SK-N-SH (cell line): ENCODE measurements at regions not wholly inside any gene's neighbourhood (a gene's known extent, or its start where the extent isn't known, plus 50 kb on each side); places are given as distances from the start of the nearest gene placed in this dataset.

Source experiments
- CTCF ChIA-PET: fragments of 300-600, 350-600 bp; formaldehyde crosslinking; extraction: SDS; loops from one replicate; lab custom pipeline; 2021; lab: Yijun Ruan, JAX
- POLR2A ChIA-PET: fragments of 350-600 bp; sonication (Branson Sonifier 250); formaldehyde crosslinking; extraction: SDS; loops from one replicate; lab custom pipeline; 2020; ENCODE audit warnings: antibody characterized with exemption, inconsistent platforms; lab: Yijun Ruan, JAX
- DNase-seq: peaks from one replicate; pipeline ENCODE4 v3.0.0; 2012
- H2AFZ ChIP-seq: fragments of 200-600 bp; sonication (generic); 2 replicates; pipeline ENCODE4 v1.8.1; 2016; ENCODE audit warnings: antibody characterized with exemption, mild to moderate bottlenecking, low read depth
- H3F3A ChIP-seq: fragments of 200-600 bp; sonication (generic); replicated peaks from 2 replicates; pipeline ENCODE3; 2016; ENCODE audit warnings: antibody characterized with exemption, mild to moderate bottlenecking; ENCODE audit not compliant: insufficient read depth
- H3K27ac ChIP-seq, 2 experiments: fragments of 200-500 bp in 1 of 2; fragments of 200-600 bp in 1 of 2; sonication (Bioruptor generic) in 1 of 2; sonication (generic), shearing (Covaris generic) in 1 of 2; 2 replicates each; pipeline versions ENCODE4 v1.5.1 to v1.6.1; 2014 to 2016; ENCODE audit warnings: low read depth in 2 of 2, inconsistent platforms in 1 of 2, low read length in 1 of 2, mild to moderate bottlenecking in 1 of 2, mixed read lengths in 1 of 2
- H3K27me3 ChIP-seq: fragments of 200-600 bp; sonication (generic), shearing (Covaris generic); 2 replicates; pipeline ENCODE4 v1.6.1; 2016; ENCODE audit warnings: mixed run types; ENCODE audit not compliant: insufficient read depth
- H3K36me3 ChIP-seq, 2 experiments: fragments of 200-500 bp in 1 of 2; fragments of 200-600 bp in 1 of 2; sonication (Bioruptor generic) in 1 of 2; sonication (generic) in 1 of 2; replicated peaks in 1 of 2; 2 replicates each; pipeline versions ENCODE3 to v1.5.1; 2014 to 2016; ENCODE audit warnings: low read length in 1 of 2, mild to moderate bottlenecking in 1 of 2; ENCODE audit not compliant: insufficient read depth in 2 of 2, control insufficient read depth in 1 of 2
- H3K4me1 ChIP-seq, 2 experiments: fragments of 200-500 bp in 1 of 2; fragments of 200-600 bp in 1 of 2; sonication (Bioruptor generic) in 1 of 2; sonication (generic), shearing (Covaris generic) in 1 of 2; 2 replicates each; pipeline versions ENCODE4 v1.5.1 to v1.6.1; 2014 to 2016; ENCODE audit warnings: low read depth in 1 of 2, low read length in 1 of 2, mixed run types in 1 of 2; ENCODE audit not compliant: insufficient read depth in 2 of 2, control insufficient read depth in 1 of 2
- H3K4me2 ChIP-seq: fragments of 200-600 bp; sonication (generic), shearing (Covaris generic); 2 replicates; pipeline ENCODE4 v1.6.1; 2017; ENCODE audit warnings: mixed run types
- H3K4me3 ChIP-seq, 2 experiments: fragments of 200-500 bp in 1 of 2; fragments of 200-600 bp in 1 of 2; sonication (Bioruptor generic) in 1 of 2; sonication (generic), shearing (Covaris generic) in 1 of 2; 2 replicates each; pipeline versions ENCODE4 v1.5.1 to v1.8.1; 2014 to 2016; ENCODE audit warnings: low read depth in 2 of 2, inconsistent platforms in 1 of 2, low read length in 1 of 2, mild to moderate bottlenecking in 1 of 2, mixed read lengths in 1 of 2, moderate library complexity in 1 of 2
- H3K79me2 ChIP-seq: fragments of 200-600 bp; sonication (generic); 2 replicates; pipeline ENCODE4 v1.8.1; 2017; ENCODE audit warnings: mild to moderate bottlenecking; ENCODE audit not compliant: insufficient read depth
- H3K9ac ChIP-seq: fragments of 200-600 bp; sonication (generic); 2 replicates; pipeline ENCODE4 v1.6.1; 2017; ENCODE audit warnings: mixed run types
- H3K9me2 ChIP-seq: fragments of 200-600 bp; sonication (generic); 2 replicates; pipeline ENCODE4 v1.6.1; 2017; ENCODE audit warnings: mixed run types
- H3K9me3 ChIP-seq: fragments of 200-600 bp; sonication (generic); 2 replicates; pipeline ENCODE4 v1.6.1; 2017; ENCODE audit warnings: mixed run types, mild to moderate bottlenecking, moderate library complexity
- H4K20me1 ChIP-seq: fragments of 200-600 bp; sonication (generic); 2 replicates; pipeline ENCODE4 v1.6.1; 2017; ENCODE audit warnings: mild to moderate bottlenecking, mixed run types; ENCODE audit not compliant: insufficient read depth
- CHD2 ChIP-seq: fragments of 150-350 bp; IDR thresholded peaks from 2 replicates; pipeline ENCODE4 v1.6.1; 2018; ENCODE audit warnings: low read length; ENCODE audit not compliant: partially characterized antibody
- CTCF ChIP-seq: fragments of 200-600 bp; sonication (generic); IDR thresholded peaks from 2 replicates; pipeline ENCODE4 v1.6.1; 2017; ENCODE audit warnings: antibody characterized with exemption, mild to moderate bottlenecking, moderate library complexity
- ELF1 ChIP-seq: IDR thresholded peaks from 2 replicates; pipeline ENCODE4 v1.4.0; 2012
- EZH2phosphoT487 ChIP-seq: fragments of 200-600 bp; sonication (generic); IDR thresholded peaks from 2 replicates; pipeline ENCODE4 v1.6.1; 2017; ENCODE audit warnings: low read depth, mixed run types, mild to moderate bottlenecking, antibody characterized with exemption, moderate library complexity, borderline replicate concordance
- FOXM1 ChIP-seq: IDR thresholded peaks from 2 replicates; pipeline ENCODE4 v1.4.0; 2012; ENCODE audit warnings: low read depth, mild to moderate bottlenecking
- JUND ChIP-seq: IDR thresholded peaks from 2 replicates; pipeline ENCODE4 v1.4.0; 2012
- MEF2A ChIP-seq: IDR thresholded peaks from 2 replicates; pipeline ENCODE4 v1.4.0; 2012; ENCODE audit warnings: low read depth, borderline replicate concordance
- MXI1 ChIP-seq: IDR thresholded peaks from 2 replicates; pipeline ENCODE4 v1.6.1; 2012; ENCODE audit warnings: mild to moderate bottlenecking, low read depth, low read length, improper control_type of control experiment
- NFIC ChIP-seq: IDR thresholded peaks from 2 replicates; pipeline ENCODE4 v1.4.0; 2012; ENCODE audit warnings: borderline replicate concordance
- RCOR1 ChIP-seq: fragments of 150-350 bp; IDR thresholded peaks from 2 replicates; pipeline ENCODE4 v1.6.1; 2017; ENCODE audit warnings: antibody characterized with exemption, low read length
- RFX5 ChIP-seq: IDR thresholded peaks from 2 replicates; pipeline ENCODE4 v1.6.1; 2012; ENCODE audit warnings: mild to moderate bottlenecking, improper control_type of control experiment, low read length
- SIN3A ChIP-seq: IDR thresholded peaks from 2 replicates; pipeline ENCODE4 v1.6.1; 2012; ENCODE audit warnings: low read depth, mild to moderate bottlenecking, low read length, moderate library complexity, borderline replicate concordance
- SMC3 ChIP-seq: IDR thresholded peaks from 2 replicates; pipeline ENCODE4 v1.6.1; 2012; ENCODE audit warnings: low read depth, low read length, improper control_type of control experiment
- TEAD4 ChIP-seq: IDR thresholded peaks from 2 replicates; pipeline ENCODE4 v1.4.0; 2012; ENCODE audit warnings: mild to moderate bottlenecking, borderline replicate concordance; ENCODE audit not compliant: insufficient read depth
- WGBS: methylation state at CpG from one replicate; pipeline ENCODE4 v1.1.6; 2017; ENCODE audit warnings: low lambda C conversion rate; 5-methylcytosine and 5-hydroxymethylcytosine counted together
- TF ChIP-seq, protein P1 (sequence below): fragments of 150-350 bp; IDR thresholded peaks from 2 replicates; pipeline ENCODE4 v1.6.1; 2017; ENCODE audit warnings: antibody characterized with exemption, low read length, low read depth, borderline replicate concordance
- TF ChIP-seq, protein P2 (sequence below): IDR thresholded peaks from 2 replicates; pipeline ENCODE4 v1.4.0; 2012; ENCODE audit warnings: low read depth, borderline replicate concordance

- no peak for DNase-seq
- no peak overlapping the region for H3K4me3 ChIP-seq
- CTCF ChIA-PET: no interaction called here
- H3K9me2 ChIP-seq: no peaks in the 10 kb centered on the region
- no peaks in the 10 kb centered on the region for H3K9me3 ChIP-seq
- TF ChIP-seq FOXM1 (no peak), NFIC (no peak), JUND (no peak), RCOR1 (no peak), SMC3 (no peak), SIN3A (no peak), EZH2phosphoT487 (no peak), MEF2A (no peak), CHD2 (no peak), ELF1 (no peak), RFX5 (no peak), TEAD4 (no peak), MXI1 (no peak), CTCF (no peak)
- TF ChIP-seq, protein P1, sequence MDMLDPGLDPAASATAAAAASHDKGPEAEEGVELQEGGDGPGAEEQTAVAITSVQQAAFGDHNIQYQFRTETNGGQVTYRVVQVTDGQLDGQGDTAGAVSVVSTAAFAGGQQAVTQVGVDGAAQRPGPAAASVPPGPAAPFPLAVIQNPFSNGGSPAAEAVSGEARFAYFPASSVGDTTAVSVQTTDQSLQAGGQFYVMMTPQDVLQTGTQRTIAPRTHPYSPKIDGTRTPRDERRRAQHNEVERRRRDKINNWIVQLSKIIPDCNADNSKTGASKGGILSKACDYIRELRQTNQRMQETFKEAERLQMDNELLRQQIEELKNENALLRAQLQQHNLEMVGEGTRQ: no peak
- TF ChIP-seq, protein P2, sequence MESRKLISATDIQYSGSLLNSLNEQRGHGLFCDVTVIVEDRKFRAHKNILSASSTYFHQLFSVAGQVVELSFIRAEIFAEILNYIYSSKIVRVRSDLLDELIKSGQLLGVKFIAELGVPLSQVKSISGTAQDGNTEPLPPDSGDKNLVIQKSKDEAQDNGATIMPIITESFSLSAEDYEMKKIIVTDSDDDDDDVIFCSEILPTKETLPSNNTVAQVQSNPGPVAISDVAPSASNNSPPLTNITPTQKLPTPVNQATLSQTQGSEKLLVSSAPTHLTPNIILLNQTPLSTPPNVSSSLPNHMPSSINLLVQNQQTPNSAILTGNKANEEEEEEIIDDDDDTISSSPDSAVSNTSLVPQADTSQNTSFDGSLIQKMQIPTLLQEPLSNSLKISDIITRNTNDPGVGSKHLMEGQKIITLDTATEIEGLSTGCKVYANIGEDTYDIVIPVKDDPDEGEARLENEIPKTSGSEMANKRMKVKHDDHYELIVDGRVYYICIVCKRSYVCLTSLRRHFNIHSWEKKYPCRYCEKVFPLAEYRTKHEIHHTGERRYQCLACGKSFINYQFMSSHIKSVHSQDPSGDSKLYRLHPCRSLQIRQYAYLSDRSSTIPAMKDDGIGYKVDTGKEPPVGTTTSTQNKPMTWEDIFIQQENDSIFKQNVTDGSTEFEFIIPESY: no peak
- no peaks in the 10 kb centered on the region for H3F3A ChIP-seq
- H3K4me1 ChIP-seq: no peaks in the 10 kb centered on the region
- no peaks in the 10 kb centered on the region for H3K79me2 ChIP-seq
- POLR2A ChIA-PET: no interaction called here
- no peak overlapping the region for H3K27ac ChIP-seq
- no peak overlapping the region for H3K4me2 ChIP-seq
- no peaks in the 10 kb centered on the region for H4K20me1 ChIP-seq
- H3K27me3 ChIP-seq: no peaks in the 10 kb centered on the region
- WGBS: 76% methylated on average over 3 of the region's 3 CpGs
- no peaks in the 10 kb centered on the region for H3K36me3 ChIP-seq
- H2AFZ ChIP-seq: no peak overlapping the region
- no peak overlapping the region for H3K9ac ChIP-seq
Measured at GRCh38 chr6:82114748-82115147, 132.8 kb downstream of the IBTK start.
